ENCODE measurements at regions not wholly inside any gene's neighbourhood (a gene's known extent, or its start where the extent isn't known, plus 50 kb on each side); places are given as distances from the start of the nearest gene placed in this dataset.

GRCh38 chr3:5045961-5046360, 66.7 kb downstream of the BHLHE40 start:
- intact Hi-C loops (cut with micrococcal nuclease; ENCODE audit: unreplicated experiment) = no loop called here
- no peaks in the 10 kb centered on the region for H3K27me3 Mint-ChIP-seq (ENCODE audit: insufficient read depth, unreplicated experiment)
- 0 out of 2 replicates have a peak, but pooled peaks cover 3% of the 10 kb centered on the region for H3K9me3 ChIP-seq
- no peaks in the 10 kb centered on the region for H3K27me3 ChIP-seq (replicated peaks; ENCODE audit: control insufficient read depth, insufficient read depth, low read length)
- H3K36me3 Mint-ChIP-seq (ENCODE audit: insufficient read depth, unreplicated experiment) = no peaks in the 10 kb centered on the region
- no peaks in the 10 kb centered on the region for H3K36me3 ChIP-seq (ENCODE audit: control insufficient read depth, insufficient read depth, low read length)
- no peak for TF ChIP-seq CTCF (IDR thresholded peaks at IDR 0.05; ENCODE audit: insufficient read depth in 1 of 2, low read depth in 1 of 2, low read length in 1 of 2, severe bottlenecking in 1 of 2, unreplicated experiment in 1 of 2)
- no TSS peak for BruUV-seq (replicated peaks)
- ChIA-PET POLR2A (no interaction called here), CTCF (no interaction called here)
- DNase-seq = no peak
- H3K4me1 ChIP-seq = no peaks in the 10 kb centered on the region
- H3K4me3 ChIP-seq (ENCODE audit: low read depth, low read length) = no peak overlapping the region
- no peak overlapping the region for H3K4me3 Mint-ChIP-seq (ENCODE audit: unreplicated experiment)
- no peak overlapping the region for H3K27ac Mint-ChIP-seq (ENCODE audit: unreplicated experiment)
- H3K9me3 Mint-ChIP-seq (ENCODE audit: unreplicated experiment) = no peaks in the 10 kb centered on the region
- no peaks in the 10 kb centered on the region for H3K4me1 Mint-ChIP-seq (ENCODE audit: low read depth, unreplicated experiment)

GRCh38 chr3:5047764-5048419, 68.7 kb downstream of the BHLHE40 start:
- Histone ChIP-seq H3K4me3 (ENCODE audit: low read depth, low read length) (no peak overlapping the region), H3K36me3 (ENCODE audit: control insufficient read depth, insufficient read depth, low read length) (no peaks in the 10 kb centered on the region), H3K4me1 (no peaks in the 10 kb centered on the region), H3K27me3 (replicated peaks; ENCODE audit: control insufficient read depth, insufficient read depth, low read length) (no peaks in the 10 kb centered on the region), H3K9me3 (0 out of 2 replicates have a peak, but pooled peaks cover 3% of the 10 kb centered on the region)
- no peak for DNase-seq
- intact Hi-C loops (cut with micrococcal nuclease; ENCODE audit: unreplicated experiment) = no loop called here
- BruUV-seq (replicated peaks) = no TSS peak
- no peaks in the 10 kb centered on the region for H3K27me3 Mint-ChIP-seq (ENCODE audit: insufficient read depth, unreplicated experiment)
- no peak overlapping the region for H3K4me3 Mint-ChIP-seq (ENCODE audit: unreplicated experiment)
- CTCF ChIA-PET = no interaction called here
- POLR2A ChIA-PET = no interaction called here
- H3K9me3 Mint-ChIP-seq (ENCODE audit: unreplicated experiment) = no peaks in the 10 kb centered on the region
- H3K27ac Mint-ChIP-seq (ENCODE audit: unreplicated experiment) = no peak overlapping the region
- TF ChIP-seq CTCF (IDR thresholded peaks at IDR 0.05; ENCODE audit: insufficient read depth in 1 of 2, low read depth in 1 of 2, low read length in 1 of 2, severe bottlenecking in 1 of 2, unreplicated experiment in 1 of 2) = no peak
- no peaks in the 10 kb centered on the region for H3K36me3 Mint-ChIP-seq (ENCODE audit: insufficient read depth, unreplicated experiment)
- H3K4me1 Mint-ChIP-seq (ENCODE audit: low read depth, unreplicated experiment) = no peaks in the 10 kb centered on the region

- Mint-ChIP-seq H3K4me1 (ENCODE audit: low read depth, unreplicated experiment) (no peaks in the 10 kb centered on the region), H3K36me3 (ENCODE audit: insufficient read depth, unreplicated experiment) (no peaks in the 10 kb centered on the region), H3K27ac (ENCODE audit: unreplicated experiment) (no peak overlapping the region), H3K9me3 (ENCODE audit: unreplicated experiment) (no peaks in the 10 kb centered on the region), H3K27me3 (ENCODE audit: insufficient read depth, unreplicated experiment) (no peaks in the 10 kb centered on the region), H3K4me3 (ENCODE audit: unreplicated experiment) (no peak overlapping the region)
- no TSS peak for BruUV-seq (replicated peaks)
- DNase-seq = no peak
- CTCF ChIA-PET = no interaction called here
- intact Hi-C loops (cut with micrococcal nuclease; ENCODE audit: unreplicated experiment) = loop anchor here (10.0 kb wide), 1 partner anchor 267 kb away; no protein-coding TSS in a partner anchor
- H3K36me3 ChIP-seq (ENCODE audit: control insufficient read depth, insufficient read depth, low read length) = no peaks in the 10 kb centered on the region
- H3K27me3 ChIP-seq (replicated peaks; ENCODE audit: control insufficient read depth, insufficient read depth, low read length) = no peaks in the 10 kb centered on the region
- no peak for TF ChIP-seq CTCF (IDR thresholded peaks at IDR 0.05; ENCODE audit: insufficient read depth in 1 of 2, low read depth in 1 of 2, low read length in 1 of 2, severe bottlenecking in 1 of 2, unreplicated experiment in 1 of 2)
- POLR2A ChIA-PET = no interaction called here
- 0 out of 2 replicates have a peak, but pooled peaks cover 3% of the 10 kb centered on the region for H3K9me3 ChIP-seq
- no peaks in the 10 kb centered on the region for H3K4me1 ChIP-seq
- no peak overlapping the region for H3K4me3 ChIP-seq (ENCODE audit: low read depth, low read length)
Observed at GRCh38 chr3:5051772-5052171, 70.3 kb upstream of the ARL8B start.

All from Caco-2 (cell line).